ENCODE measurements at regions not wholly inside any gene's neighbourhood (a gene's known extent, or its start where the extent isn't known, plus 50 kb on each side); places are given as distances from the start of the nearest gene placed in this dataset.
A peak's percentile ranks its signal among the peaks of the same experiment; 100 is the strongest.

DNA sequence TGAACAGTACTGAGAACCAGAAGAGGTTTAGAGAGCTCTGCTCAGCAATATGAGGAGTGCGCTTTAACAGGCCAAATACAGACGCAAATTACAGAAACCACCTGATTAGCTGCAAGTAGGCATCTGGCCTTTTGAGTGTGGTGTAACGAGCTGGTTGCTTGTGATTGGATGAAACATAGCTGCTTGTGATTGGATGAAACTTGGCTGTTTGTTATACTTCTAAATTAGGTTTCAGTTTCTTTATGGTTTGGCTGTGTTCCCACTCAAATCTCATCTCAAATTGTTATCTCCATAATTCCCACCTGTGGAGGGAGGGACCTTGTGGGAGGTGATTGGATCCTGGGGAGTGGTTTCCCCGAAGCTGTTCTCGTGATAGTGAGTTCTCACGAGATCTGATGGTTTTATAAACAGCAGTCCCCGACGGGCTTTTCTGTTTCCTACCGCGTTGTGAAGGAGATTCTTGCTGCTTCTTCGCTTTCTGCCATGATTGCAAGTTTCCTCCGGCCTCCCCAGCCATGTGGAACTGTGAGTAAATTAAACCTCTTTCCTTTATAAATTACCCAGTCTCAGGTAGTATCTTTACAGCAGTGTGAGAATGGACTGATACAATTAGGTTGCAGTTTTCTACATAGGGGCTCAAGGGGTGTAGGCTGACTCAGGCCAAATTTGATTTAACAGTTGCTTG lies 655.9 kb upstream of the MAN1A1 start:
- Histone ChIP-seq H3K27ac (ENCODE audit: low read depth, low read length) (no peak overlapping the region), H3K36me3 (ENCODE audit: control insufficient read depth in 2 of 4, insufficient read depth in 4 of 4, low read length in 3 of 4) (no peaks in the 10 kb centered on the region), H3K4ac (replicated peaks; ENCODE audit: insufficient read length, low read depth, low read length) (no peak overlapping the region), H3K79me2 (ENCODE audit: control insufficient read depth in 1 of 2, insufficient read depth in 2 of 2, low read length in 2 of 2) (no peaks in the 10 kb centered on the region), H4K8ac (ENCODE audit: extremely low read depth, insufficient read depth, low read length) (no peak overlapping the region), H3K4me3 (ENCODE audit: extremely low read depth in 1 of 4, insufficient read depth in 2 of 4, low read depth in 3 of 4, low read length in 4 of 4) (no peak overlapping the region), H3K27me3 (replicated peaks in 1 of 4; ENCODE audit: control insufficient read depth in 3 of 4, extremely low read depth in 1 of 4, insufficient read depth in 3 of 4, low read length in 3 of 4) (no peaks in the 10 kb centered on the region), H2BK20ac (ENCODE audit: low read length) (no peak overlapping the region), H4K20me1 (replicated peaks in 1 of 2; ENCODE audit: control insufficient read depth in 1 of 2, insufficient read depth in 2 of 2, low read length in 2 of 2) (no peaks in the 10 kb centered on the region), H3K4me1 (replicated peaks in 1 of 4; ENCODE audit: control insufficient read depth in 3 of 4, insufficient read depth in 4 of 4, low read length in 3 of 4) (no peaks in the 10 kb centered on the region), H3K56ac (replicated peaks; ENCODE audit: insufficient read length, low read depth, low read length) (no peak overlapping the region), H2BK12ac (ENCODE audit: low read depth, low read length) (no peak overlapping the region), H2BK15ac (ENCODE audit: low read length) (no peak overlapping the region), H3K9me3 (ENCODE audit: insufficient read depth in 2 of 2, low read depth in 1 of 2, low read length in 1 of 2) (no peaks in the 10 kb centered on the region), H3K14ac (ENCODE audit: insufficient read length) (no peak overlapping the region), H4K5ac (ENCODE audit: insufficient read length, low read depth, low read length) (no peak overlapping the region), H3K18ac (ENCODE audit: extremely low read depth, low read length) (no peak overlapping the region), H3K4me2 (ENCODE audit: insufficient read depth in 1 of 2, low read depth in 2 of 2, low read length in 2 of 2) (no peak overlapping the region), H3K9ac (replicated peaks in 1 of 4; ENCODE audit: extremely low read depth in 1 of 4, low read depth in 3 of 4, low read length in 3 of 4) (no peak overlapping the region), H2BK5ac (ENCODE audit: low read depth, low read length) (no peak overlapping the region), H3K23me2 (ENCODE audit: low read depth, low read length) (no peaks in the 10 kb centered on the region), H3K23ac (ENCODE audit: insufficient read length) (no peak overlapping the region), H4K91ac (replicated peaks; ENCODE audit: insufficient read length, low read length) (no peak overlapping the region), H2AFZ (ENCODE audit: low read length) (peak overlapping the region; percentile 84), H3K79me1 (ENCODE audit: low read depth, low read length) (no peaks in the 10 kb centered on the region), H2BK120ac (replicated peaks; ENCODE audit: low read depth, low read length) (no peak overlapping the region), H2AK5ac (ENCODE audit: low read depth, low read length) (no peak overlapping the region)
- no peak for DNase-seq (ENCODE audit: low read depth in 1 of 2, low spot score in 2 of 2)
- TF ChIP-seq CHD2 (IDR thresholded peaks at IDR 0.05; ENCODE audit: low read length) (no peak), CBX5 (IDR thresholded peaks at IDR 0.05; ENCODE audit: low read depth, low read length) (no peak), SP2 (IDR thresholded peaks at IDR 0.05; ENCODE audit: low read length) (no peak), SP1 (IDR thresholded peaks at IDR 0.05; ENCODE audit: low read depth, low read length) (no peak), TBP (IDR thresholded peaks at IDR 0.05; ENCODE audit: low read depth, low read length) (no peak), FOSL1 (IDR thresholded peaks at IDR 0.05; ENCODE audit: insufficient read depth, low read depth, low read length) (no peak), BACH1 (IDR thresholded peaks at IDR 0.05; ENCODE audit: low read length) (no peak), SIN3A (conservative IDR thresholded peaks at IDR 0.05 in 1 of 2, IDR thresholded peaks at IDR 0.05 in 1 of 2; ENCODE audit: low read depth in 1 of 2, low read length in 2 of 2) (no peak), CTCF (IDR thresholded peaks at IDR 0.05; ENCODE audit: control extremely low read depth in 1 of 3, insufficient read depth in 1 of 3, low read depth in 1 of 3, low read length in 3 of 3) (no peak)
- POLR2A ChIA-PET (ENCODE audit: partially characterized antibody) = no interaction called here
- CTCF ChIA-PET (ENCODE audit: partially characterized antibody) = no interaction called here
- no peak for FAIRE-seq
- 98% methylated on average over 12 of the region's 12 CpGs; no CpG with 5 or more reads in 1 of the 2 experiments for WGBS, 2 experiments (ENCODE audit: extremely low coverage in 1 of 2, insufficient coverage in 1 of 2, insufficient read length in 1 of 2, insufficient replicate concordance in 2 of 2, low coverage in 1 of 2, low lambda C conversion rate in 2 of 2, missing lambda C conversion rate in 1 of 2)
